Transverse colon (tissue), 4 donors: ENCODE measurements at regions not wholly inside any gene's neighbourhood (a gene's known extent, or its start where the extent isn't known, plus 50 kb on each side); places are given as distances from the start of the nearest gene placed in this dataset.

Experiments
- DNase-seq: peaks from one replicate; pipeline ENCODE4 v3.0.0-alpha.2; 2019
- H3K27ac ChIP-seq, 4 donors: fragments of 200-600 bp; sonication (generic); 2 replicates each; pipeline ENCODE4 v1.5.1; 2016 to 2018; ENCODE audit warnings: inconsistent platforms in 4 of 4
- H3K27me3 ChIP-seq: fragments of 200-600 bp; sonication (generic); 2 replicates; pipeline ENCODE4 v1.5.1; 2017; ENCODE audit warnings: inconsistent platforms
- H3K36me3 ChIP-seq, 4 donors: fragments of 200-600 bp; sonication (generic); 2 replicates each; pipeline ENCODE4 v1.5.1; 2017 to 2019; ENCODE audit warnings: inconsistent platforms in 4 of 4
- H3K4me1 ChIP-seq, 4 donors: fragments of 200-600 bp; sonication (generic); 2 replicates each; pipeline ENCODE4 v1.5.1; 2017 to 2020; ENCODE audit warnings: inconsistent platforms in 4 of 4
- H3K4me3 ChIP-seq, 4 donors: fragments of 200-600 bp; sonication (generic); 1 replicate in 1 of 4; 2 replicates in 3 of 4; pipeline versions ENCODE4 v1.5.1 to v1.6.1; 2017 to 2019; ENCODE audit warnings: inconsistent platforms in 4 of 4
- H3K9me3 ChIP-seq, 2 donors: fragments of 200-600 bp; sonication (generic); 2 replicates each; pipeline ENCODE4 v1.5.1; 2017 to 2019; ENCODE audit warnings: inconsistent platforms in 2 of 2
- CTCF ChIP-seq, 5 experiments: fragments of 200-600 bp in 3 of 5; fragments of 450-650 bp in 2 of 5; sonication (generic) in 3 of 5; IDR thresholded peaks; 1 replicate in 2 of 5; 2 replicates in 3 of 5; pipeline ENCODE4 v1.5.1; 2016 to 2017; ENCODE audit warnings: antibody characterized with exemption in 5 of 5, inconsistent platforms in 3 of 5, mild to moderate bottlenecking in 2 of 5, moderate library complexity in 1 of 5
- EP300 ChIP-seq: sonication (generic); formaldehyde crosslinking; IDR thresholded peaks from one replicate; pipeline ENCODE4 v1.6.1; 2017; ENCODE audit warnings: antibody characterized with exemption, low read depth
- POLR2A ChIP-seq: fragments of 450-650 bp; IDR thresholded peaks from one replicate; pipeline ENCODE4 v1.6.1; 2016; ENCODE audit warnings: antibody characterized with exemption, mild to moderate bottlenecking, moderate library complexity
- POLR2AphosphoS5 ChIP-seq, 3 donors: sonication (generic); formaldehyde crosslinking; IDR thresholded peaks; one replicate each; pipeline ENCODE4 v1.6.1; 2016; ENCODE audit warnings: antibody characterized with exemption in 3 of 3
- WGBS, 2 donors: methylation state at CpG; one replicate each; pipeline ENCODE4 v1.1.5; 2018; ENCODE audit warnings: low coverage in 1 of 2; 5-methylcytosine and 5-hydroxymethylcytosine counted together
- in situ Hi-C, 4 donors: fragments of 200-750 bp; cut with MboI; loops; one replicate each; pipeline versions ENCODE4 v1.15.0 to v1.15.1; 2017; ENCODE audit warnings: low sequenced_read_pairs in 3 of 4, low pct_ligation_motif_present in 1 of 4, low pct_unique_long_range_greater_than_20kb in 1 of 4
- intact Hi-C: fragments of 100-400 bp; cut with DNase I; formaldehyde crosslinking; loops from one replicate; pipeline ENCODE4 v1.15.1; 2023; ENCODE audit warnings: low total_unique reads

DNA sequence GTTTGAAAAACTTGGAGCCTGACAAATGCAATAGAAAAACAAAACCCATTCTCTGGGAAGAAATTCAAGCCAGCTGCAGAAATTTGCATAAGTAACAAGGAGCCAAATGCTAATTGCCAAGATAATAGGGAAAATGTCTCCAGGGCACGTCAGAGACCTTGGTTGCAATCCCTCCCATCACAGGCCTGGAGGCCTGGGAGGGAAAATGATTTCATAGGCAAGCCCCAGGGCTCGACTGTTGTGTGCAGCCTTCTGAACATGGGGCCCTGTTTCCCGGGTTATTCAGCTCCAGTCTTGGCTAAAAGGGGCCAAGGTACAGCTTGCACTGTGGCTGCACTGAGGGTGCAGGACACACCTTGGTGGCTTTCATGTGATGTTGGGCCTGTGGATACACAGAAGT lies 760.4 kb upstream of the PABPC4L start:
- 33 to 55% methylated on average over 1 to 3 of the region's 3 CpGs for WGBS, 2 donors
- TF ChIP-seq EP300 (no peak), POLR2AphosphoS5 (IDR thresholded peaks at IDR 0.05) (no peak), CTCF (IDR thresholded peaks at IDR 0.05) (no peak), POLR2A (no peak)
- H3K9me3 ChIP-seq: no peaks in the 10 kb centered on the region
- H3K4me3 ChIP-seq: no peak overlapping the region
- no peak for DNase-seq
- intact Hi-C loops (no loop called here), in situ Hi-C loops (no loop called here)
- H3K4me1 ChIP-seq: no peaks in the 10 kb centered on the region
- no peak overlapping the region for H3K27ac ChIP-seq
- no peaks in the 10 kb centered on the region for H3K27me3 ChIP-seq
- H3K36me3 ChIP-seq: no peaks in the 10 kb centered on the region

- no peaks in the 10 kb centered on the region for H3K9me3 ChIP-seq
- no peaks in the 10 kb centered on the region for H3K4me1 ChIP-seq
- H3K4me3 ChIP-seq: no peak overlapping the region
- DNase-seq: no peak
- H3K27ac ChIP-seq: no peak overlapping the region
- intact Hi-C loops: no loop called here
- in situ Hi-C loops: no loop called here
- WGBS, 2 donors: 81 to 88% methylated on average over 1 of the region's 1 CpG
- H3K27me3 ChIP-seq: no peaks in the 10 kb centered on the region
- no peaks in the 10 kb centered on the region for H3K36me3 ChIP-seq
- TF ChIP-seq POLR2AphosphoS5 (IDR thresholded peaks at IDR 0.05) (no peak), CTCF (IDR thresholded peaks at IDR 0.05) (no peak), POLR2A (no peak), EP300 (no peak)
These were observed 757.3 kb upstream of the PABPC4L start for GRCh38 chr4:134958862-134959261.

DNA sequence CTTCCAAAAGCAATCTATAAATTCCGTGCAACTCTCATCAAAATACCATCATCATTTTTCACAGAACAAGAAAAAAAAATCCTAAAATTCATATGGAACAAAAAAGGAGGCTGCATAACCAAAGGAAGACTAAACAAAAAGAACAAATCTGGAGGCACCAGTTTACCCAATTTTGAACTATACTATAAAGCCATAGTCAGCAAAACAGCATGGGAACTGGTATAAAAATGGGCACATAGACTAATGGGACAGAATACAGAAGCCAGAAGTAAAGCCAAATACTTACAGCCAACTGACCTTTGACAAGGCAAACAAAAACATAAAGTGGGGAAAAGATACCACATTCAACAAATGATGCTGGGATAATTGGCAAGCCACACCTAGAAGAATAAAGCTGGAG lies 753.5 kb upstream of the PABPC4L start:
- intact Hi-C loops (no loop called here), in situ Hi-C loops (no loop called here)
- no peak for TF ChIP-seq CTCF (IDR thresholded peaks at IDR 0.05)
- no peak for TF ChIP-seq EP300
- TF ChIP-seq POLR2AphosphoS5 (IDR thresholded peaks at IDR 0.05): no peak
- no peak for TF ChIP-seq POLR2A
- Histone ChIP-seq H3K27me3 (no peaks in the 10 kb centered on the region), H3K4me3 (no peak overlapping the region), H3K27ac (no peak overlapping the region), H3K9me3 (no peaks in the 10 kb centered on the region), H3K36me3 (no peaks in the 10 kb centered on the region), H3K4me1 (no peaks in the 10 kb centered on the region)
- DNase-seq: no peak
- WGBS, 2 donors: 60 to 69% methylated on average over 1 of the region's 1 CpG

GRCh38 chr4:134952775-134953174 lies 751.2 kb upstream of the PABPC4L start:
- H3K27me3 ChIP-seq: no peaks in the 10 kb centered on the region
- WGBS, 2 donors: 97% methylated on average over 21 of the region's 21 CpGs; no CpG with 5 or more reads in 1 of the 2 donors
- no peaks in the 10 kb centered on the region for H3K4me1 ChIP-seq
- H3K9me3 ChIP-seq: no peaks in the 10 kb centered on the region
- no peak overlapping the region for H3K27ac ChIP-seq
- in situ Hi-C loops (no loop called here), intact Hi-C loops (no loop called here)
- H3K36me3 ChIP-seq: no peaks in the 10 kb centered on the region
- no peak overlapping the region for H3K4me3 ChIP-seq
- TF ChIP-seq POLR2A (no peak), CTCF (IDR thresholded peaks at IDR 0.05) (no peak), POLR2AphosphoS5 (IDR thresholded peaks at IDR 0.05) (no peak), EP300 (no peak)
- DNase-seq: no peak
